ENCODE measurements at regions not wholly inside any gene's neighbourhood (a gene's known extent, or its start where the extent isn't known, plus 50 kb on each side); places are given as distances from the start of the nearest gene placed in this dataset.

DNA sequence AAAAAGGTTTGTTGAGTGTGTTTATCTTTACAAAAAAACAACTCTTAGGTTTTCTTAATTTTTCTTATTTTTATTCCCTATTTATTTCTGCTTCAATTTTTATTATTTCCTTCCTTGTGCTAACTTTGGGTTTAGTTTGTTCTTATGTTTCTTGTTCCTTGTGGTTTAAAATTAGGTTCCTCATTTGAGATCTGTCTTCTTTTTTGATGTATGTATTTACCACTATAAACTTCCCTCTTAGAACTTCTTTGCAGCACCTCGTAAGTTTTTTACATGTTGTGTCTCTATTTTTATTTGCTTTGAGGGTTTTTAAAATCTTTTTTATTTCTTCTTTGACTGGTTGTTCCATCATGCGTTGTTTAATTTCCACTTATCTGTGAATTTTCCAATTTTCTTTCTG lies 1217.1 kb upstream of the CELF2 start:
- ChIA-PET CTCF (no interaction called here), POLR2A (ENCODE audit: unreplicated experiment) (no interaction called here)
- no peak overlapping the region for H2BK15ac ChIP-seq (ENCODE audit: low read depth, low read length)
- ATAC-seq (ENCODE audit: low read depth) = no peak
- WGBS, 2 experiments (ENCODE audit: extremely low coverage in 2 of 2, insufficient read length in 1 of 2) = no CpG with 5 or more reads among the region's 2 CpGs
- H3K79me1 ChIP-seq (ENCODE audit: low read depth in 1 of 2, low read length in 2 of 2) = no peaks in the 10 kb centered on the region
- dilution Hi-C loops (cut with HindIII; ENCODE audit: low sequenced_read_pairs, unreplicated experiment) (no loop called here), in situ Hi-C loops (cut with MboI; ENCODE audit: low sequenced_read_pairs) (no loop called here), intact Hi-C loops (cut with micrococcal nuclease) (no loop called here)
- H2AK5ac ChIP-seq (ENCODE audit: low read depth, low read length) = no peak overlapping the region
- no peak overlapping the region for H4K91ac ChIP-seq (ENCODE audit: insufficient read depth, low read depth, low read length)
- H2BK20ac ChIP-seq (ENCODE audit: low read depth, low read length) = no peak overlapping the region
- H2BK5ac ChIP-seq (ENCODE audit: low read depth, low read length, poor library complexity, severe bottlenecking) = no peak overlapping the region
- H3K4ac ChIP-seq (ENCODE audit: low read depth, low read length) = no peak overlapping the region
- H2AFZ ChIP-seq (replicated peaks; ENCODE audit: low read length, poor library complexity) = no peak overlapping the region
- H3K4me2 ChIP-seq (ENCODE audit: low read depth, low read length) = no peak overlapping the region
- H3K23ac ChIP-seq (ENCODE audit: low read depth, low read length) = no peak overlapping the region
- H4K20me1 ChIP-seq (ENCODE audit: insufficient read depth, low read length) = no peaks in the 10 kb centered on the region
- TF ChIP-seq RFX5 (IDR thresholded peaks at IDR 0.05; ENCODE audit: low read depth, low read length) (no peak), CTCF (conservative IDR thresholded peaks at IDR 0.05; ENCODE audit: low read depth, low read length) (no peak), MXI1 (IDR thresholded peaks at IDR 0.05; ENCODE audit: borderline replicate concordance, low read depth, low read length) (no peak), RAD21 (IDR thresholded peaks at IDR 0.05; ENCODE audit: low read length) (no peak), NFE2L2 (IDR thresholded peaks at IDR 0.05; ENCODE audit: low read depth, low read length) (no peak), MAFK (IDR thresholded peaks at IDR 0.05; ENCODE audit: low read depth, low read length) (no peak), POLR2A (IDR thresholded peaks at IDR 0.05; ENCODE audit: low read depth, low read length) (no peak), RCOR1 (IDR thresholded peaks at IDR 0.05; ENCODE audit: insufficient replicate concordance, low read length) (no peak), CEBPB (IDR thresholded peaks at IDR 0.05; ENCODE audit: low read depth, low read length) (no peak), ELK1 (IDR thresholded peaks at IDR 0.05; ENCODE audit: borderline replicate concordance, low read depth, low read length) (no peak), SMC3 (IDR thresholded peaks at IDR 0.05; ENCODE audit: low read depth, low read length) (no peak), MAZ (IDR thresholded peaks at IDR 0.05; ENCODE audit: borderline replicate concordance, low read depth, low read length) (no peak)
- TF ChIP-seq, protein P1, sequence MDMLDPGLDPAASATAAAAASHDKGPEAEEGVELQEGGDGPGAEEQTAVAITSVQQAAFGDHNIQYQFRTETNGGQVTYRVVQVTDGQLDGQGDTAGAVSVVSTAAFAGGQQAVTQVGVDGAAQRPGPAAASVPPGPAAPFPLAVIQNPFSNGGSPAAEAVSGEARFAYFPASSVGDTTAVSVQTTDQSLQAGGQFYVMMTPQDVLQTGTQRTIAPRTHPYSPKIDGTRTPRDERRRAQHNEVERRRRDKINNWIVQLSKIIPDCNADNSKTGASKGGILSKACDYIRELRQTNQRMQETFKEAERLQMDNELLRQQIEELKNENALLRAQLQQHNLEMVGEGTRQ (IDR thresholded peaks at IDR 0.05; ENCODE audit: low read depth, low read length) = no peak
- H3K36me3 ChIP-seq (ENCODE audit: control insufficient read depth, insufficient read depth, low read length) = no peaks in the 10 kb centered on the region
- H3K4me3 ChIP-seq (ENCODE audit: insufficient read depth, low read depth, low read length) = no peak overlapping the region
- H3K4me1 ChIP-seq (ENCODE audit: control insufficient read depth, insufficient read depth, low read length) = no peaks in the 10 kb centered on the region
- H3K56ac ChIP-seq (ENCODE audit: extremely low read depth, insufficient read depth, low read length) = no peak overlapping the region
- no peak overlapping the region for H2AK9ac ChIP-seq (replicated peaks; ENCODE audit: low read depth, low read length, poor library complexity)
- H4K5ac ChIP-seq (ENCODE audit: low read depth, low read length) = no peak overlapping the region
- H3K9me1 ChIP-seq (ENCODE audit: insufficient read depth, low read length) = no peaks in the 10 kb centered on the region
- no peak overlapping the region for H4K8ac ChIP-seq (ENCODE audit: low read depth in 2 of 2, low read length in 2 of 2)
- H3K18ac ChIP-seq (ENCODE audit: low read depth, low read length) = no peak overlapping the region
- no peak overlapping the region for H3K14ac ChIP-seq (replicated peaks; ENCODE audit: low read depth, low read length)
- no peak overlapping the region for H3K9ac ChIP-seq (ENCODE audit: low read depth, low read length)
- BruUV-seq (replicated peaks) = no TSS peak
- no peaks in the 10 kb centered on the region for H3K9me3 ChIP-seq (ENCODE audit: control insufficient read depth, insufficient read depth, low read length)
- DNase-seq = no peak
- no peak overlapping the region for H3K27ac ChIP-seq (ENCODE audit: insufficient read depth, low read length)
- H3K27me3 ChIP-seq (ENCODE audit: control insufficient read depth, insufficient read depth, low read length) = no peaks in the 10 kb centered on the region
- no peak overlapping the region for H2BK120ac ChIP-seq (ENCODE audit: low read depth, low read length)

Data from IMR-90 (cell line).